A549 (cell line): ENCODE measurements at regions not wholly inside any gene's neighbourhood (a gene's known extent, or its start where the extent isn't known, plus 50 kb on each side); places are given as distances from the start of the nearest gene placed in this dataset.
"Not testable (repeated sequence)": the region's sequence is repeated elsewhere in the genome, so short reads cannot be mapped to it uniquely, and the experiment has no call there.

ENCODE experiments used
- CEBPB ChIP-seq, 2 experiments: fragments of >200 bp in 1 of 2; sonication (Bioruptor Twin) in 1 of 2; formaldehyde crosslinking in 1 of 2; IDR thresholded peaks; 2 replicates each; pipeline ENCODE4 v1.6.1; 2012 to 2016
- CTCF ChIP-seq: fragments of >200 bp; sonication (Bioruptor Twin); formaldehyde crosslinking; IDR thresholded peaks from 3 replicates; pipeline ENCODE4 v1.5.1; 2016
- EP300 ChIP-seq, 2 experiments: fragments of >200 bp; sonication (Bioruptor Twin); formaldehyde crosslinking; IDR thresholded peaks; 2 replicates in 1 of 2; 3 replicates in 1 of 2; pipeline ENCODE4 v1.6.1; 2016 to 2017
- ESRRA ChIP-seq: fragments of 150-350 bp; IDR thresholded peaks from 2 replicates; pipeline ENCODE4 v1.6.1; 2014; ENCODE audit warnings: mild to moderate bottlenecking, low read length, borderline replicate concordance
- HOXA7 ChIP-seq: fragments of 250-450 bp; sonication (Bioruptor Pico); IDR thresholded peaks from 2 replicates; pipeline ENCODE4 v1.5.0; 2020; ENCODE audit warnings: mild to moderate bottlenecking, moderate library complexity
- KDM1A ChIP-seq: fragments of 200-600 bp; sonication (generic); IDR thresholded peaks from 2 replicates; pipeline ENCODE4 v1.6.1; 2016; ENCODE audit warnings: low read depth, mild to moderate bottlenecking
- MAX ChIP-seq: IDR thresholded peaks from 2 replicates; pipeline ENCODE4 v1.6.1; 2012
- NFE2L2 ChIP-seq: fragments of 150-350 bp; conservative IDR thresholded peaks from 2 replicates; pipeline ENCODE4 v1.6.1; 2014; ENCODE audit warnings: low read length
- POLR2A ChIP-seq: IDR thresholded peaks from 2 replicates; pipeline ENCODE4 v1.6.1; 2012; ENCODE audit warnings: mild to moderate bottlenecking, low read length
- RAD21 ChIP-seq, 2 experiments: fragments of >200 bp in 1 of 2; sonication (Bioruptor Twin) in 1 of 2; formaldehyde crosslinking in 1 of 2; IDR thresholded peaks in 1 of 2; conservative IDR thresholded peaks in 1 of 2; 2 replicates in 1 of 2; 3 replicates in 1 of 2; pipeline ENCODE4 v1.6.1; 2012 to 2018; ENCODE audit warnings: inconsistent platforms in 1 of 2
- SMC3 ChIP-seq: fragments of >200 bp; sonication (Bioruptor Twin); formaldehyde crosslinking; IDR thresholded peaks from 3 replicates; pipeline ENCODE4 v1.6.1; 2018; ENCODE audit warnings: inconsistent platforms
- TF ChIP-seq, protein P1 (sequence below): fragments of 450-650 bp; IDR thresholded peaks from 2 replicates; pipeline ENCODE4 v1.6.1; 2014; ENCODE audit warnings: antibody characterized with exemption

DNA sequence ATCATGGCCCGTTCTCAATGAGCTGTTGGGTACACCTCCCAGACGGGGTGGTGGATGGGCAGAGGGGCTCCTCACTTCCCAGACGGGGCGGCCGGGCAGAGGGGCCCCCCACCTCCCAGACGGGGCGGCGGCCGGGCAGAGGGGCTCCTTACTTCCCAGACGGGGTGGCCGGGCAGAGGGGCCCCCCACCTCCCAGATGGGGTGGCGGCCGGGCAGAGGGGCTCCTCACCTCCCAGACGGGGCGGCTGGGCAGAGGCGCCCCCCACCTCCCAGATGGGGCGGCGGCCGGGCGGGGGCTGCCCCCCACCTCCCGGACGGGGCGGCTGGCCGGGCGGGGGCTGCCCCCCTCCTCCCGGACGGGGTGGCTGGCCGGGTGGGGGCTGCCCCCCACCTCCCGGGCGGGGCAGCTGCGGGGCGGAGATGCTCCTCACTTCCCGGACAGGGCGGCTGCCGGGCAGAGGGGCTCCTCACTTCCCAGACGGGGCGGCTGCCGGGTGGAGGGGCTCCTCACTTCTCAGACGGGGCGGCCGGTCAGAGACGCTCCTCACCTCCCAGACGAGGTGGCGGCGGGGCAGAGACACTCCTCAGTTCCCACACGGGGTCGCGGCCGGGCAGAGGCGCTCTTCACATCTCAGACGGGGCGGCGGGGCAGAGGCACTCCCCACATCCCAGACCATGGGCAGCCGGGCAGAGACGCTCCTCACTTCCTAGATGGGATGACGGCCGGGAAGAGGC is 63.3 kb upstream of the TEX264 start:
- TF ChIP-seq CTCF; RAD21 (conservative IDR thresholded peaks at IDR 0.05 in 1 of 2, IDR thresholded peaks at IDR 0.05 in 1 of 2); POLR2A; KDM1A; SMC3; ESRRA; NFE2L2; MAX; CEBPB (IDR thresholded peaks at IDR 0.05); EP300 (IDR thresholded peaks at IDR 0.05); HOXA7 (CRISPR knock-in tag): not testable (repeated sequence)
- TF ChIP-seq, protein P1, sequence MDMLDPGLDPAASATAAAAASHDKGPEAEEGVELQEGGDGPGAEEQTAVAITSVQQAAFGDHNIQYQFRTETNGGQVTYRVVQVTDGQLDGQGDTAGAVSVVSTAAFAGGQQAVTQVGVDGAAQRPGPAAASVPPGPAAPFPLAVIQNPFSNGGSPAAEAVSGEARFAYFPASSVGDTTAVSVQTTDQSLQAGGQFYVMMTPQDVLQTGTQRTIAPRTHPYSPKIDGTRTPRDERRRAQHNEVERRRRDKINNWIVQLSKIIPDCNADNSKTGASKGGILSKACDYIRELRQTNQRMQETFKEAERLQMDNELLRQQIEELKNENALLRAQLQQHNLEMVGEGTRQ = not testable (repeated sequence)
